AG04449 (cell line): ENCODE measurements at regions not wholly inside any gene's neighbourhood (a gene's known extent, or its start where the extent isn't known, plus 50 kb on each side); places are given as distances from the start of the nearest gene placed in this dataset.

Source experiments
- CTCF ChIA-PET: fragments of 350-600 bp; formaldehyde crosslinking; extraction: SDS; loops from one replicate; lab custom pipeline; 2021; ENCODE audit warnings: antibody characterized with exemption; lab: Yijun Ruan, JAX
- POLR2A ChIA-PET: fragments of 400-600, 350-600 bp; formaldehyde crosslinking; extraction: SDS; loops from one replicate; lab custom pipeline; 2020; ENCODE audit warnings: antibody characterized with exemption, inconsistent platforms; lab: Yijun Ruan, JAX
- DNase-seq: peaks from one replicate; pipeline ENCODE4 v3.0.0-alpha.2; 2010; ENCODE audit warnings: low read depth, low spot score
- H3K4me3 ChIP-seq: 2 replicates; pipeline ENCODE4 v1.5.1; 2011; ENCODE audit warnings: low read depth, mild to moderate bottlenecking, control low read depth, low read length
- CTCF ChIP-seq: IDR thresholded peaks from one replicate; pipeline ENCODE4 v1.5.1; 2011; ENCODE audit warnings: mild to moderate bottlenecking, moderate library complexity, low read length, control low read depth, inconsistent platforms; ENCODE audit not compliant: insufficient read depth; ENCODE audit errors: missing control alignments

GRCh38 chr3:70775257-70775656, 462.8 kb upstream of the MDFIC2 start:
- ChIA-PET CTCF (no interaction called here), POLR2A (no interaction called here)
- H3K4me3 ChIP-seq: no peak overlapping the region
- DNase-seq: no peak
- TF ChIP-seq CTCF: no peak

GRCh38 chr3:70774641-70775040, 462.2 kb upstream of the MDFIC2 start:
- ChIA-PET POLR2A (no interaction called here), CTCF (no interaction called here)
- DNase-seq: no peak
- H3K4me3 ChIP-seq: no peak overlapping the region
- TF ChIP-seq CTCF: no peak

GRCh38 chr3:70771426-70772147, 459.1 kb upstream of the MDFIC2 start:
- no peak for TF ChIP-seq CTCF
- CTCF ChIA-PET: no interaction called here

GRCh38 chr3:70770650-70771049, 458.2 kb upstream of the MDFIC2 start:
- CTCF ChIA-PET: no interaction called here
- no peak for TF ChIP-seq CTCF
- H3K4me3 ChIP-seq: no peak overlapping the region
- DNase-seq: no peak
- POLR2A ChIA-PET: no interaction called here

More at GRCh38 chr3:70771426-70772147, 459.1 kb upstream of the MDFIC2 start:
- POLR2A ChIA-PET: no interaction called here
- H3K4me3 ChIP-seq: no peak overlapping the region
- no peak for DNase-seq

- H3K4me3 ChIP-seq: no peak overlapping the region
- ChIA-PET CTCF (interaction anchor here (1.3 kb wide), 1 partner anchor 11 kb away, joined by 3 read pairs; no protein-coding TSS in a partner anchor), POLR2A (no interaction called here)
- DNase-seq: no peak
- no peak for TF ChIP-seq CTCF
These were observed 453.9 kb upstream of the MDFIC2 start for GRCh38 chr3:70766301-70766700.

- H3K4me3 ChIP-seq: no peak overlapping the region
- ChIA-PET CTCF (no interaction called here), POLR2A (no interaction called here)
- no peak for DNase-seq
- no peak for TF ChIP-seq CTCF
These were observed 451.5 kb upstream of the MDFIC2 start for GRCh38 chr3:70763894-70764293.
